GM21515 (cell line): ENCODE measurements at regions not wholly inside any gene's neighbourhood (a gene's known extent, or its start where the extent isn't known, plus 50 kb on each side); places are given as distances from the start of the nearest gene placed in this dataset.

ENCODE experiments used
- ATAC-seq: cut with Tn5 transposase; IDR thresholded peaks from one replicate; pipeline ENCODE4 v1.9.1; 2021; ENCODE audit not compliant: unreplicated experiment

- ATAC-seq, result no peak
Observed at GRCh38 chr4:79472693-79473438, 64.8 kb upstream of the GK2 start.

GRCh38 chr4:79472036-79472435 is 64.0 kb upstream of the GK2 start:
- ATAC-seq, result no peak

- ATAC-seq, result no peak
Observed at GRCh38 chr4:79471309-79471708, 63.3 kb upstream of the GK2 start.

- ATAC-seq, result no peak
Observed at GRCh38 chr4:79467246-79467932, 59.4 kb upstream of the GK2 start.

- no peak for ATAC-seq
Observed at GRCh38 chr4:79466621-79467020, 58.6 kb upstream of the GK2 start.
